H1 (cell line): ENCODE measurements at regions not wholly inside any gene's neighbourhood (a gene's known extent, or its start where the extent isn't known, plus 50 kb on each side); places are given as distances from the start of the nearest gene placed in this dataset.

Experiments
- BCL11A ChIP-seq, 2 experiments: IDR thresholded peaks; one replicate each; pipeline ENCODE4 v1.6.1; 2011; ENCODE audit warnings: low read depth in 2 of 2, low read length in 2 of 2, mild to moderate bottlenecking in 2 of 2
- CBX5 ChIP-seq: fragments of 300-800, 300-1000 bp; sonication (generic); IDR thresholded peaks from 2 replicates; pipeline ENCODE4 v1.7.1; 2016; ENCODE audit warnings: antibody characterized with exemption, low read length, low read depth
- EZH2 ChIP-seq: fragments of 200-600 bp; sonication (generic); IDR thresholded peaks from 2 replicates; pipeline ENCODE4 v1.7.1; 2012; ENCODE audit warnings: low read depth, mild to moderate bottlenecking, moderate library complexity, low read length, inconsistent platforms; ENCODE audit not compliant: severe bottlenecking
- HDAC2 ChIP-seq, 2 experiments: fragments of 300-600 bp in 1 of 2; sonication (generic) in 1 of 2; IDR thresholded peaks; 2 replicates each; pipeline ENCODE4 v1.6.1; 2011 to 2012; ENCODE audit warnings: low read depth in 2 of 2, low read length in 2 of 2, mild to moderate bottlenecking in 2 of 2, moderate library complexity in 2 of 2, borderline replicate concordance in 1 of 2, inconsistent platforms in 1 of 2
- HDAC6 ChIP-seq: IDR thresholded peaks from one replicate; pipeline ENCODE4 v1.7.1; 2012; ENCODE audit warnings: low read depth, mild to moderate bottlenecking, inconsistent platforms, low read length, moderate library complexity
- RFX5 ChIP-seq: IDR thresholded peaks from 2 replicates; pipeline ENCODE4 v1.6.1; 2011; ENCODE audit warnings: low read depth, low read length, improper control_type of control experiment, borderline replicate concordance
- TAF1 ChIP-seq: IDR thresholded peaks from 2 replicates; pipeline ENCODE4 v1.6.1; 2011; ENCODE audit warnings: mild to moderate bottlenecking, low read depth, low read length

DNA sequence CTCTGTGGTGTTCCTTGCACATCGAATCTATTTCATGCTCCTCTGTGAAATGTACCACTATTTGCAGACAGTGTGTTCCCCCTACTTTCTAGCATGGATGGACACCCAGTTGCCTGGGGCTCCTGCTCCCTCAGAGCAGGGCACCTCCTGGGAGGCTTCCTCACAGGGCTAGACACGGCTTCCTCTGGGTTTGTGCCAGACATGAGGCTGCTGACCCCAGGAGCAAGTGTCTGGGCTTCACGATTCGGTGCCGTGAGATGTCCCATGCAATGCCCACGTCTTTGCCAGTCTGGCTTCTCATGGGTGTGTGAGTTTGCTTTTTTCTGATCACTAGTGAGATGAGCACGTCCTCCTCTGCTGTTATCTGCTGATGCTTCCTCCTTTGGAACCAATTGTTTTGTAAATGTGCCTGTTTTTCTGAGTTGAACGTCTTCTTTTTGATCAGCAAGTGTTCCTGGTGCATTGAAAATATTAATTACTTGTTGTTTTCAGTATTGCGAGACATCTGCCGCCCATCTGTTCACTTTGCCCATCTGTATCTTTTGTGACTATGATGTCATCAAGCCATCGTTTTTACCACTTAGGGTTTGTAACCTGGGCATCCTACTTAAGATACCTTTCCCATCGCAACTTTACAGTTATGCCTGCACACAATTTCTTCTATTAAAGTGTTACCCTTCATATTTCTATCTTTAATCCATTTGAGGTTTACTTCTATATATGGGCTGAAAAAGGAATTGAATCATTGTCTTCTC lies 92.0 kb downstream of the TTLL2 start (continued):
- TF ChIP-seq EZH2: no peak
- no peak for TF ChIP-seq CBX5
- TF ChIP-seq HDAC2 (IDR thresholded peaks at IDR 0.05; ENCODE audit: borderline replicate concordance in 1 of 2, low read depth in 2 of 2, low read length in 2 of 2): no peak
- TF ChIP-seq HDAC6: no peak
- no peak for TF ChIP-seq TAF1
- TF ChIP-seq RFX5: no peak
- no peak for TF ChIP-seq BCL11A (IDR thresholded peaks at IDR 0.05; ENCODE audit: low read depth in 2 of 2, low read length in 2 of 2)
- TF ChIP-seq, all 59 proteins: peak for 0
